ENCODE measurements at regions not wholly inside any gene's neighbourhood (a gene's known extent, or its start where the extent isn't known, plus 50 kb on each side); places are given as distances from the start of the nearest gene placed in this dataset.

GRCh38 chr13:104871456-104871855 is 1664.0 kb downstream of the EFNB2 start:
- DNase-seq: no peak

GRCh38 chr13:104869501-104869900 is 1666.0 kb downstream of the EFNB2 start:
- DNase-seq: no peak

GRCh38 chr13:104868806-104869205 is 1666.7 kb downstream of the EFNB2 start:
- no peak for DNase-seq

GRCh38 chr13:104855581-104855980 is 1679.9 kb downstream of the EFNB2 start:
- DNase-seq: no peak

- no peak for DNase-seq
Measured at GRCh38 chr13:104854698-104855097, 1680.8 kb downstream of the EFNB2 start.

- no peak for DNase-seq
Measured at GRCh38 chr13:104854007-104854406, 1681.5 kb downstream of the EFNB2 start.

- DNase-seq: no peak
Measured at GRCh38 chr13:104847922-104848321, 1687.5 kb downstream of the EFNB2 start.

- DNase-seq: no peak
Measured at GRCh38 chr13:104843401-104843800, 1692.1 kb downstream of the EFNB2 start.

- no peak for DNase-seq
Measured at GRCh38 chr13:104841110-104841509, 1694.4 kb downstream of the EFNB2 start.

- DNase-seq: no peak
Measured at GRCh38 chr13:104837756-104838155, 1697.7 kb downstream of the EFNB2 start.

- DNase-seq: no peak
Measured at GRCh38 chr13:104833221-104833620, 1702.2 kb downstream of the EFNB2 start.

- no peak for DNase-seq
Measured at GRCh38 chr13:104832231-104832630, 1703.2 kb downstream of the EFNB2 start.

- DNase-seq: no peak
Measured at GRCh38 chr13:104831831-104832230, 1703.6 kb downstream of the EFNB2 start.

GRCh38 chr13:104823709-104824108 is 1711.8 kb downstream of the EFNB2 start:
- no peak for DNase-seq

GRCh38 chr13:104823071-104823470 is 1712.4 kb downstream of the EFNB2 start:
- no peak for DNase-seq

- DNase-seq: no peak
Measured at GRCh38 chr13:104817271-104817670, 1718.2 kb downstream of the EFNB2 start.

GRCh38 chr13:104816726-104817125 is 1718.7 kb downstream of the EFNB2 start:
- DNase-seq: no peak

- no peak for DNase-seq
Measured at GRCh38 chr13:104810242-104810641, 1725.2 kb downstream of the EFNB2 start.

GRCh38 chr13:104809483-104809882 is 1726.0 kb downstream of the EFNB2 start:
- no peak for DNase-seq

- no peak for DNase-seq
Measured at GRCh38 chr13:104805346-104805745, 1730.1 kb downstream of the EFNB2 start.

- DNase-seq: no peak
Measured at GRCh38 chr13:104799152-104799551, 1732.9 kb upstream of the SLC10A2 start.

GRCh38 chr13:104798486-104798885 is 1732.3 kb upstream of the SLC10A2 start:
- no peak for DNase-seq

- no peak for DNase-seq
Measured at GRCh38 chr13:104796581-104796980, 1730.4 kb upstream of the SLC10A2 start.

GRCh38 chr13:104785952-104786351 is 1719.7 kb upstream of the SLC10A2 start:
- DNase-seq: no peak

GRCh38 chr13:104784891-104785290 is 1718.7 kb upstream of the SLC10A2 start:
- DNase-seq: no peak

- no peak for DNase-seq
Measured at GRCh38 chr13:104782741-104783140, 1716.5 kb upstream of the SLC10A2 start.

All from SHP77 treated with DMSO at 0.1 percent for 48 hours (cell line).